Upper lobe of left lung (tissue), 6 donors: ENCODE measurements at regions not wholly inside any gene's neighbourhood (a gene's known extent, or its start where the extent isn't known, plus 50 kb on each side); places are given as distances from the start of the nearest gene placed in this dataset.
"Not testable (repeated sequence)": the region's sequence is repeated elsewhere in the genome, so short reads cannot be mapped to it uniquely, and the experiment has no call there.

Experiments used
- ATAC-seq, 2 donors: fragments of 200-7000 bp; cut with Tn5 transposase; one replicate each; pipeline ENCODE4 v1.9.1; 2022; ENCODE audit warnings: mild to moderate bottlenecking in 2 of 2, moderate library complexity in 2 of 2; ENCODE audit not compliant: low FRiP score in 2 of 2
- DNase-seq, 2 donors: peaks; one replicate each; pipeline ENCODE4 v3.0.0-alpha.2; 2019 to 2020
- H3K27ac ChIP-seq, 4 donors: fragments of 200-600 bp; sonication (generic); one replicate each; pipeline ENCODE4 v1.5.1; 2016 to 2019
- H3K27me3 ChIP-seq, 4 donors: fragments of 200-600 bp; sonication (generic); one replicate each; pipeline ENCODE4 v1.5.1; 2017 to 2019
- H3K36me3 ChIP-seq, 4 donors: fragments of 200-600 bp; sonication (generic); one replicate each; pipeline ENCODE4 v1.5.1; 2016 to 2019
- H3K4me1 ChIP-seq, 4 donors: fragments of 200-600 bp; sonication (generic); one replicate each; pipeline ENCODE4 v1.5.1; 2018 to 2019
- H3K4me3 ChIP-seq, 4 donors: fragments of 200-600 bp; sonication (generic); one replicate each; pipeline ENCODE4 v1.5.1; 2017 to 2019; ENCODE audit warnings: mild to moderate bottlenecking in 2 of 4, moderate library complexity in 1 of 4
- H3K9me3 ChIP-seq, 4 donors: fragments of 200-600 bp; sonication (generic); one replicate each; pipeline ENCODE4 v1.5.1; 2018 to 2019
- EP300 ChIP-seq, 4 donors: sonication (generic); formaldehyde crosslinking; IDR thresholded peaks; one replicate each; pipeline ENCODE4 v1.5.1; 2017; ENCODE audit warnings: antibody characterized with exemption in 4 of 4, control low read depth in 2 of 4
- POLR2A ChIP-seq, 4 donors: fragments of 450-650 bp; IDR thresholded peaks; one replicate each; pipeline ENCODE4 v1.5.1; 2016 to 2017; ENCODE audit warnings: antibody characterized with exemption in 4 of 4, mild to moderate bottlenecking in 2 of 4
- POLR2AphosphoS5 ChIP-seq, 2 donors: sonication (generic); formaldehyde crosslinking; IDR thresholded peaks; one replicate each; pipeline ENCODE4 v1.5.1; 2017; ENCODE audit warnings: antibody characterized with exemption in 2 of 2
- WGBS, 2 donors: methylation state at CpG; one replicate each; pipeline ENCODE4 v1.1.5; 2017 to 2018; 5-methylcytosine and 5-hydroxymethylcytosine counted together
- TF ChIP-seq, protein P1 (sequence below), 6 experiments: fragments of 450-650 bp in 4 of 6; fragments of 200-600 bp in 2 of 6; sonication (generic) in 2 of 6; IDR thresholded peaks; one replicate each; pipeline ENCODE4 v1.5.1; 2016 to 2019; ENCODE audit warnings: antibody characterized with exemption in 6 of 6
- donor health status: DM: no; HTN: no; CAD: no; lungs with moderate emphysema.
- donor health status: DM: no; HTN: yes; CAD: no; lungs with severe emphysema.

GRCh38 chr12:72173974-72174373 is 98.2 kb upstream of the TRHDE start:
- Histone ChIP-seq H3K36me3 (no peaks in the 10 kb centered on the region), H3K27ac (no peak overlapping the region), H3K4me1 (no peaks in the 10 kb centered on the region), H3K9me3 (no peaks in the 10 kb centered on the region), H3K4me3 (no peak overlapping the region), H3K27me3 (no peaks in the 10 kb centered on the region)
- ATAC-seq: no peak
- 75 to 78% methylated on average over 4 of the region's 4 CpGs for WGBS, 2 donors
- no peak for DNase-seq
- TF ChIP-seq POLR2AphosphoS5 (IDR thresholded peaks at IDR 0.05) (no peak), POLR2A (IDR thresholded peaks at IDR 0.05) (no peak), EP300 (IDR thresholded peaks at IDR 0.05) (no peak)
- TF ChIP-seq, protein P1, sequence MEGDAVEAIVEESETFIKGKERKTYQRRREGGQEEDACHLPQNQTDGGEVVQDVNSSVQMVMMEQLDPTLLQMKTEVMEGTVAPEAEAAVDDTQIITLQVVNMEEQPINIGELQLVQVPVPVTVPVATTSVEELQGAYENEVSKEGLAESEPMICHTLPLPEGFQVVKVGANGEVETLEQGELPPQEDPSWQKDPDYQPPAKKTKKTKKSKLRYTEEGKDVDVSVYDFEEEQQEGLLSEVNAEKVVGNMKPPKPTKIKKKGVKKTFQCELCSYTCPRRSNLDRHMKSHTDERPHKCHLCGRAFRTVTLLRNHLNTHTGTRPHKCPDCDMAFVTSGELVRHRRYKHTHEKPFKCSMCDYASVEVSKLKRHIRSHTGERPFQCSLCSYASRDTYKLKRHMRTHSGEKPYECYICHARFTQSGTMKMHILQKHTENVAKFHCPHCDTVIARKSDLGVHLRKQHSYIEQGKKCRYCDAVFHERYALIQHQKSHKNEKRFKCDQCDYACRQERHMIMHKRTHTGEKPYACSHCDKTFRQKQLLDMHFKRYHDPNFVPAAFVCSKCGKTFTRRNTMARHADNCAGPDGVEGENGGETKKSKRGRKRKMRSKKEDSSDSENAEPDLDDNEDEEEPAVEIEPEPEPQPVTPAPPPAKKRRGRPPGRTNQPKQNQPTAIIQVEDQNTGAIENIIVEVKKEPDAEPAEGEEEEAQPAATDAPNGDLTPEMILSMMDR (IDR thresholded peaks at IDR 0.05): no peak

DNA sequence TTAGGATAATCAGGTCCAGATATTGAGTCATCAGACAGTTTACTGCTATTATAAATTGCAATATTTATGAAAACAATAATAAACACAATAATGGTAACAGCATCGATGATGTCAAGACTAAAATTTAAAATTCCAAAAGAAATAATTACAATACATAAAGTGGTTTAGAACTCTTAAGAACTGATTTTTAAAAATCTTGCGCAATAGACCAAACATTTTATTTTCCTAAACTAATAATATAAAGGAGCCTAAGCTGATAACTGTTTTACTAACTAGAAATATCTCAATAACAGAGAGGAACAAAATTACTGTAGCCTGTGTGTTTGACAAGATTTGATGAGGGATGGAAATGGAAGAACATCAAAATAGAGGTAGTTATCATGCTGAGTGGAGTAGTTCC is 93.9 kb upstream of the TRHDE start:
- no peaks in the 10 kb centered on the region for H3K9me3 ChIP-seq
- TF ChIP-seq, protein P1 (IDR thresholded peaks at IDR 0.05): no peak
- TF ChIP-seq POLR2A (IDR thresholded peaks at IDR 0.05) (no peak), POLR2AphosphoS5 (IDR thresholded peaks at IDR 0.05) (no peak), EP300 (IDR thresholded peaks at IDR 0.05) (no peak)
- DNase-seq (no peak), ATAC-seq (no peak)
- H3K4me3 ChIP-seq: no peak overlapping the region
- H3K27me3 ChIP-seq: no peaks in the 10 kb centered on the region
- no peaks in the 10 kb centered on the region for H3K36me3 ChIP-seq
- WGBS, 2 donors: 90 to 92% methylated on average over 2 of the region's 2 CpGs
- no peaks in the 10 kb centered on the region for H3K4me1 ChIP-seq
- H3K27ac ChIP-seq: no peak overlapping the region

GRCh38 chr12:72178871-72179270 is 93.3 kb upstream of the TRHDE start:
- DNase-seq (no peak), ATAC-seq (no peak)
- Histone ChIP-seq H3K4me3 (no peak overlapping the region), H3K9me3 (no peaks in the 10 kb centered on the region), H3K27ac (no peak overlapping the region), H3K4me1 (no peaks in the 10 kb centered on the region), H3K36me3 (no peaks in the 10 kb centered on the region), H3K27me3 (no peaks in the 10 kb centered on the region)
- TF ChIP-seq EP300 (IDR thresholded peaks at IDR 0.05): no peak
- TF ChIP-seq, protein P1 (IDR thresholded peaks at IDR 0.05): no peak
- no peak for TF ChIP-seq POLR2A (IDR thresholded peaks at IDR 0.05)
- TF ChIP-seq POLR2AphosphoS5 (IDR thresholded peaks at IDR 0.05): no peak
- WGBS, 2 donors: 58 to 66% methylated on average over 2 of the region's 2 CpGs

DNA sequence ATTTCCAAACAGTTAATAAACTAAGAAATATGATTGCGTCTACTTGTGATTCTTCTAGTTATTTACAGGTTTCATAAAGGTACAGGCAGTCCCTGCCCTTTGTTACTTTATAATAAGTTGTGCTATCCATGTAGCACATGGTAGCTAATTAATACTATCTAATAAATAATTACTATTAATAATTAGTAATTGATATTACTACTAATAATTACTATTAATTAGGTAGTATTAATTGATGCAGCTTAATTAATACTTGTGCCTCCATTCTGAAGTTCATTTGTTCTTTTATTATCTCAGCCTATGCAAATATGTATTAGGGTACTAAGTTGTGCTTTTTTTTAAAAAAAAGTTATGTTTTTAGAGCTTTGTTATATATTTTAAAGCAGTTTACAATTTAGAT is 92.3 kb upstream of the TRHDE start:
- DNase-seq (no peak), ATAC-seq (no peak)
- Histone ChIP-seq H3K9me3 (no peaks in the 10 kb centered on the region), H3K36me3 (no peaks in the 10 kb centered on the region), H3K4me3 (no peak overlapping the region), H3K27me3 (no peaks in the 10 kb centered on the region), H3K27ac (no peak overlapping the region), H3K4me1 (no peaks in the 10 kb centered on the region)
- 85 to 91% methylated on average over 1 of the region's 1 CpG for WGBS, 2 donors
- TF ChIP-seq POLR2A (IDR thresholded peaks at IDR 0.05) (no peak), EP300 (IDR thresholded peaks at IDR 0.05) (no peak)
- TF ChIP-seq, protein P1 (IDR thresholded peaks at IDR 0.05): no peak

DNA sequence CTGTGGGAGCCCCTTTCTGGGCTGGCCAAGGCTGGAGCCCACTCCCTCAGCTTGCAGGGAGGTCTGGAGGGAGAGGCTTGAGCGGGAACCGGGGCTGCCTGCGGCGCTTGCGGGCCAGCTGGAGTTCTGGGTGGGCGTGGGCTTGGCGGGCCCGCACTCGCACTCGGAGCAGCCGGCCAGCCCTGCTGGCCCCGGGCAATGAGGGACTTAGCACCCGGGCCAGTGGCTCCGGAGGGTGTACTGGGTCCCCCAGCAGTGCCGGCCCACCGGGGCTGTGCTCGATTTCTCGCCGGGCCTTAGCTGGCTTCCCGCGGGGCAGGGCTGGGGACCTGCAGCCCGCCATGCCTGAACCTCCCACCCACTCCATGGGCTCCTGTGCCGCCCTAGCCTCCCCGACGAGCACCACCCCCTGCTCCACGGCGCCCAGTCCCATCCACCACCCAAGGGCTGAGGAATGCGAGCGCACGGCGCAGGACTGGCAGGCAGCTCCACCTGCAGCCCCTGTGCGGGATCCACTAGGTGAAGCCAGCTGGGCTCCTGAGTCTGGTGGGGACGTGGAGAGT is 87.1 kb upstream of the TRHDE start:
- WGBS, 2 donors: 97% methylated on average over 19 of the region's 33 CpGs; no CpG with 5 or more reads in 1 of the 2 donors
- not testable (repeated sequence) for ATAC-seq, H3K4me3 ChIP-seq, H3K27ac ChIP-seq, H3K4me1 ChIP-seq, H3K27me3 ChIP-seq, H3K9me3 ChIP-seq, H3K36me3 ChIP-seq
- peak in 1 of 2 donors; percentile 75 for DNase-seq
